Gastroesophageal sphincter (tissue), 4 donors: ENCODE measurements at regions not wholly inside any gene's neighbourhood (a gene's known extent, or its start where the extent isn't known, plus 50 kb on each side); places are given as distances from the start of the nearest gene placed in this dataset.

ENCODE experiments used
- ATAC-seq: fragments of 150-250 bp; one replicate; pipeline ENCODE4 v1.9.1; 2016; ENCODE audit warnings: mild to moderate bottlenecking, moderate library complexity
- H3K27ac ChIP-seq, 4 donors: fragments of 200-600 bp; sonication (generic) in 3 of 4; 1 replicate in 3 of 4; 2 replicates in 1 of 4; pipeline ENCODE4 v1.5.1; 2016 to 2019
- H3K27me3 ChIP-seq: fragments of 200-600 bp; sonication (generic); one replicate; pipeline ENCODE4 v1.5.1; 2019
- H3K36me3 ChIP-seq, 2 donors: fragments of 200-600 bp; sonication (generic); one replicate each; pipeline ENCODE4 v1.5.1; 2019; ENCODE audit warnings: control low read depth in 1 of 2
- H3K4me1 ChIP-seq, 3 donors: fragments of 200-600 bp; sonication (generic); 1 replicate in 2 of 3; 2 replicates in 1 of 3; pipeline ENCODE4 v1.5.1; 2016 to 2019; ENCODE audit warnings: control low read depth in 2 of 3
- H3K4me3 ChIP-seq, 2 donors: fragments of 200-600 bp; sonication (generic); one replicate each; pipeline ENCODE4 v1.5.1; 2019; ENCODE audit warnings: mild to moderate bottlenecking in 1 of 2, moderate library complexity in 1 of 2
- H3K9me3 ChIP-seq, 3 donors: fragments of 200-600 bp; sonication (generic); one replicate each; pipeline ENCODE4 v1.5.1; 2017 to 2019; ENCODE audit warnings: control low read depth in 2 of 3
- CTCF ChIP-seq, 4 experiments: fragments of 200-600 bp in 2 of 4; fragments of 450-650 bp in 2 of 4; sonication (generic) in 1 of 4; IDR thresholded peaks; one replicate each; pipeline ENCODE4 v1.5.1; 2017 to 2019; ENCODE audit warnings: antibody characterized with exemption in 4 of 4, mild to moderate bottlenecking in 2 of 4, moderate library complexity in 2 of 4
- EP300 ChIP-seq: sonication (generic); formaldehyde crosslinking; IDR thresholded peaks from one replicate; pipeline ENCODE4 v1.6.1; 2017; ENCODE audit warnings: antibody characterized with exemption, mild to moderate bottlenecking
- POLR2A ChIP-seq, 2 donors: fragments of 450-650 bp; IDR thresholded peaks; one replicate each; pipeline ENCODE4 v1.6.1; 2017; ENCODE audit warnings: antibody characterized with exemption in 2 of 2, mild to moderate bottlenecking in 2 of 2, moderate library complexity in 1 of 2
- POLR2AphosphoS5 ChIP-seq: sonication (generic); formaldehyde crosslinking; IDR thresholded peaks from one replicate; pipeline ENCODE4 v1.6.1; 2017; ENCODE audit warnings: antibody characterized with exemption
- WGBS, 2 donors: methylation state at CpG; one replicate each; pipeline ENCODE4 v1.1.5; 2018; ENCODE audit warnings: low coverage in 1 of 2; 5-methylcytosine and 5-hydroxymethylcytosine counted together

- Histone ChIP-seq H3K4me1 (peaks cover 4 to 17% (median 16%) of the 10 kb centered on the region in 3 donors), H3K27me3 (no peaks in the 10 kb centered on the region), H3K4me3 (no peak overlapping the region), H3K36me3 (no peaks in the 10 kb centered on the region), H3K9me3 (no peaks in the 10 kb centered on the region), H3K27ac (no peak overlapping the region)
- WGBS, 2 donors = 72% methylated on average over 3 of the region's 3 CpGs; no CpG with 5 or more reads in 1 of the 2 donors
- TF ChIP-seq EP300 (no peak), CTCF (IDR thresholded peaks at IDR 0.05) (no peak), POLR2A (IDR thresholded peaks at IDR 0.05) (no peak), POLR2AphosphoS5 (no peak)
- no peak for ATAC-seq
Observed at GRCh38 chr5:111676926-111677415, 80.0 kb downstream of the NREP start.

GRCh38 chr5:111676466-111676865 is 80.5 kb downstream of the NREP start:
- Histone ChIP-seq H3K36me3 (no peaks in the 10 kb centered on the region), H3K4me1 (peaks cover 4 to 13% (median 11%) of the 10 kb centered on the region in 3 donors), H3K27me3 (no peaks in the 10 kb centered on the region), H3K4me3 (no peak overlapping the region), H3K27ac (no peak overlapping the region), H3K9me3 (no peaks in the 10 kb centered on the region)
- TF ChIP-seq POLR2AphosphoS5 = no peak
- WGBS, 2 donors = 20 to 21% methylated on average over 1 of the region's 1 CpG
- no peak for ATAC-seq

- Histone ChIP-seq H3K9me3 (no peaks in the 10 kb centered on the region), H3K4me1 (peaks cover 0 to 2% (median 0%) of the 10 kb centered on the region in 3 donors), H3K27ac (no peak overlapping the region), H3K27me3 (no peaks in the 10 kb centered on the region), H3K36me3 (no peaks in the 10 kb centered on the region), H3K4me3 (no peak overlapping the region)
- TF ChIP-seq EP300 = no peak
- TF ChIP-seq POLR2A (IDR thresholded peaks at IDR 0.05) = no peak
- TF ChIP-seq POLR2AphosphoS5 = no peak
- no peak for TF ChIP-seq CTCF (IDR thresholded peaks at IDR 0.05)
- ATAC-seq = no peak
- 89 to 93% methylated on average over 1 to 2 of the region's 2 CpGs for WGBS, 2 donors
Observed at GRCh38 chr5:111675201-111675934, 81.6 kb downstream of the NREP start.

GRCh38 chr5:111673891-111674626 is 82.9 kb downstream of the NREP start:
- TF ChIP-seq POLR2A (IDR thresholded peaks at IDR 0.05) (no peak), CTCF (IDR thresholded peaks at IDR 0.05) (no peak), EP300 (no peak), POLR2AphosphoS5 (no peak)
- no peak for ATAC-seq
- 75 to 77% methylated on average over 7 to 8 of the region's 10 CpGs for WGBS, 2 donors
- no peak overlapping the region for H3K27ac ChIP-seq
- no peaks in the 10 kb centered on the region for H3K9me3 ChIP-seq
- no peaks in the 10 kb centered on the region for H3K4me1 ChIP-seq
- H3K27me3 ChIP-seq = no peaks in the 10 kb centered on the region
- no peaks in the 10 kb centered on the region for H3K36me3 ChIP-seq
- H3K4me3 ChIP-seq = no peak overlapping the region

- TF ChIP-seq POLR2A (IDR thresholded peaks at IDR 0.05) (no peak), EP300 (no peak), CTCF (IDR thresholded peaks at IDR 0.05) (no peak), POLR2AphosphoS5 (no peak)
- H3K36me3 ChIP-seq = no peaks in the 10 kb centered on the region
- no peaks in the 10 kb centered on the region for H3K4me1 ChIP-seq
- ATAC-seq = no peak
- no peak overlapping the region for H3K4me3 ChIP-seq
- 85 to 96% methylated on average over 1 to 2 of the region's 2 CpGs for WGBS, 2 donors
- H3K9me3 ChIP-seq = no peaks in the 10 kb centered on the region
- no peak overlapping the region for H3K27ac ChIP-seq
- H3K27me3 ChIP-seq = no peaks in the 10 kb centered on the region
Observed at GRCh38 chr5:111672099-111672498, 84.9 kb downstream of the NREP start.
